DND-41 (cell line): ENCODE measurements at regions not wholly inside any gene's neighbourhood (a gene's known extent, or its start where the extent isn't known, plus 50 kb on each side); places are given as distances from the start of the nearest gene placed in this dataset.

Experiments
- EZH2 ChIP-seq: IDR thresholded peaks from 3 replicates; pipeline ENCODE4 v1.6.1; 2012; ENCODE audit warnings: borderline replicate concordance, low read depth, mild to moderate bottlenecking, moderate library complexity, low read length, inconsistent platforms; ENCODE audit not compliant: severe bottlenecking
- TF ChIP-seq, protein P1 (sequence below): IDR thresholded peaks from 2 replicates; pipeline ENCODE4 v1.5.1; 2012; ENCODE audit warnings: borderline replicate concordance, low read length, moderate library complexity, mild to moderate bottlenecking; ENCODE audit not compliant: poor library complexity, severe bottlenecking; ENCODE audit errors: extremely low read depth

DNA sequence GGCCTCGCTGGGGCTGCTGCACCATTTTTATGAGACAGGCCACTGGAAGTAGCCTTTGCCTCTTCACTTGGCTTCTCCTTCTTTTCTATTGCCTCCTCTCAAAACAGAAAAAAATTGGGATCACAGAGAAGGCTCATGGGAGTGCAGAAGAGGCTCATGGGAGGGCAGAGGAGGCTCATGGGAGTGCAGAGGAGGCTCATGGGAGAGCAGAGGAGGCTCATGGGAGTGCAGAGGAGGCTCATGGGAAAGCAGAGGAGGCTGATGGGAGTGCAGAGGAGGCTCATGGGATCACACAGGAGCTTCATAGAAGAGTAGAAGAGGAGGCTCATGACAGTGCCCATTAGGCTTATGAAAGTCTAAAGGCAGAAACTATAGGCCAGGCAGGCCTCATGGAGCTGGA is 211.2 kb downstream of the IRF8 start:
- TF ChIP-seq, protein P1, sequence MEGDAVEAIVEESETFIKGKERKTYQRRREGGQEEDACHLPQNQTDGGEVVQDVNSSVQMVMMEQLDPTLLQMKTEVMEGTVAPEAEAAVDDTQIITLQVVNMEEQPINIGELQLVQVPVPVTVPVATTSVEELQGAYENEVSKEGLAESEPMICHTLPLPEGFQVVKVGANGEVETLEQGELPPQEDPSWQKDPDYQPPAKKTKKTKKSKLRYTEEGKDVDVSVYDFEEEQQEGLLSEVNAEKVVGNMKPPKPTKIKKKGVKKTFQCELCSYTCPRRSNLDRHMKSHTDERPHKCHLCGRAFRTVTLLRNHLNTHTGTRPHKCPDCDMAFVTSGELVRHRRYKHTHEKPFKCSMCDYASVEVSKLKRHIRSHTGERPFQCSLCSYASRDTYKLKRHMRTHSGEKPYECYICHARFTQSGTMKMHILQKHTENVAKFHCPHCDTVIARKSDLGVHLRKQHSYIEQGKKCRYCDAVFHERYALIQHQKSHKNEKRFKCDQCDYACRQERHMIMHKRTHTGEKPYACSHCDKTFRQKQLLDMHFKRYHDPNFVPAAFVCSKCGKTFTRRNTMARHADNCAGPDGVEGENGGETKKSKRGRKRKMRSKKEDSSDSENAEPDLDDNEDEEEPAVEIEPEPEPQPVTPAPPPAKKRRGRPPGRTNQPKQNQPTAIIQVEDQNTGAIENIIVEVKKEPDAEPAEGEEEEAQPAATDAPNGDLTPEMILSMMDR: no peak
- TF ChIP-seq EZH2: no peak
